GM18873 (cell line): ENCODE measurements at regions not wholly inside any gene's neighbourhood (a gene's known extent, or its start where the extent isn't known, plus 50 kb on each side); places are given as distances from the start of the nearest gene placed in this dataset.
"Not testable (repeated sequence)": the region's sequence is repeated elsewhere in the genome, so short reads cannot be mapped to it uniquely, and the experiment has no call there.

ENCODE experiments used
- ATAC-seq: cut with Tn5 transposase; IDR thresholded peaks from one replicate; pipeline ENCODE4 v1.9.1; 2021; ENCODE audit warnings: mild to moderate bottlenecking, moderate library complexity, moderate number of reproducible peaks; ENCODE audit not compliant: unreplicated experiment, low FRiP score

GRCh38 chr12:24530689-24531088 lies 418.2 kb downstream of the BCAT1 start:
- ATAC-seq: no peak

GRCh38 chr12:24527102-24527501 lies 421.8 kb downstream of the BCAT1 start:
- ATAC-seq: no peak

- no peak for ATAC-seq
Measured at GRCh38 chr12:24522736-24523135, 426.2 kb downstream of the BCAT1 start.

GRCh38 chr12:24519759-24520158 lies 429.1 kb downstream of the BCAT1 start:
- ATAC-seq: no peak

GRCh38 chr12:24517000-24517399 lies 431.9 kb downstream of the BCAT1 start:
- no peak for ATAC-seq

DNA sequence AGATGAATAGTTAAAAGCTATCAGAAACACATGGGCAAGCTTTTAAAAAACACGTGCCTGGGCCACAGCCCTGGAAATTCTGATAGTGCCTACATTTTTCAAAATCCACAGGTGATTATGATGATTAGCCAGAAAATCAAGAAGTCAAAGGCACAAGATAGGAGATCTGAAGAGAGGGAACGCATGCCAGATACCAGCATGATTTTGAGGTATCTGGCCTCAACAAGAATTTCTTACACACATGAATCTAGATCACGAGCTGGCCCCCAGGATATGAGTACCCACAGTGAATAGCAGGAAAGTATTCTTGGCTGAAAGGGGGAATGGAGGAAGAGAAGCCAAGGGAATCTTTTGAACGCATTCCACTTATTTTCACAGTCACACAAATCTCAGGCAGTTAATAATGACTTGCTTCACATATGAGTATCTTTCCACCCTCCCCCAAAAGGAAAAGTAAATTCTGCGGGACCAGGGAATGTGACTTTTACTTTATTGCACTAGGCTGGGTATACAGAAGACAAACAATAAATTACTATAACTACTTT lies 438.2 kb downstream of the BCAT1 start:
- ATAC-seq: no peak

DNA sequence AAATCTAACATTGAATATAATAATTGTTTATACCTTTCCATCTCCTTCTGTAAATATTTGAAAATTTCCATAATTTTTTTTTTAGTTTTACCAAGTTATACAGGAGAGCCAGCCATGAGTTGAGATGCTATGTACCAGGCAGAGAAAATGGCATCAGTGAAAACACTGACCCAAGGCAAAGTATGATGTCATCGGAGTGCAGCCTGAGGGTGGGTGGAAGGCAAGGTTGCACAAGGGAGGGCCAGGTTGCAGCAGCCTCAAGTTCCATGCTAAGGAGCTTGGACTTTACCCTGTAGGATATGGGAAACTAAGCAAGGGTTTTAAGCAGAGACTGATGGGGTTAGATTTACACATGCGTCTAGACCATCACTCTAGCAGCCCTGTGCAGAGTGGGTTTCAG lies 441.1 kb downstream of the BCAT1 start:
- no peak for ATAC-seq

DNA sequence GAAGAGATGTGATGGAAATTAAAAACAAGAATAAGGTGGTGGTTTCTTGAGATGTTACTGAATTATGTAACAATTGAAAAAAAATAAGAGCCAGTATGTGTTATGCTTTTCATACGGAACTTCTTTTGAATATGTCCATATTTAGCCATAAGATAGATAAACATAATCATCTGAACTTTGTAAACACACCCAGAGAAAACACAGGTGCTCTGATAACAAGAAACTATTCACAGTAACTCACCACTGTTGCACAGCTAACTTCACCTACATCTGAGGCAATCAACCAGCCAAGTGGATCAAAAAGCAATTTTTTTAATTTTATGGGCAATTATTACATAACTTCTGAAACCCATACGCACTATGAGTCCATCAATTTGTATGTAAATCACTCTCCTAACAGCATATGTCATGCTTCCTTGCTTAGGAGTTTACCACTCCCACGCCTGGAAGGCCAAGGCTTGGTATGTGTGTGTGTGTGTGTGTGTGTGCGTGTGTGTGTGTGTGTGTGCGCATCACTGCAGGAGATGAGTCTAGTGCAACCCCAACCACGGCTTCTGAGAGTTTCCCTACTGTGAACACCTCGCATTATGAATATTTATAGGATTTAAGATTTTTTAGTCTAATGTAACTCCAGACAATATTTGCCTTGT lies 443.4 kb downstream of the BCAT1 start:
- no peak for ATAC-seq

DNA sequence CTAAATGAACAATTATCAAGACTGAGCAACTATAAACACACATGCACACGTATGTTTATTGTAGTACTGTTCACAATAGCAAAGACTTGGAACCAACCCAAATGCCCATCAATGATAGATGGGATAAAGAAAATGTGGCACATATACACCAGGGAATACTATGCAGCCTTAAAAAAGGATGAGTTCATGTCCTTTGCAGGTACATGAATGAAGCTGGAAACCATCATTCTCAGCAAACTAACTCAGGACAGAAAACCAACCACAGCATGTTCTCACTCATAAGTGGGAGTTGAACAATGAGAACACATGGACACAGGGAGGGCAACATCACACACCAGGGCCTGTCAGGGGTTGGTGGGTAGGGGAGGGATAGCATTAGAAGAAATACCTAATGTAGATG lies 445.4 kb downstream of the BCAT1 start:
- not testable (repeated sequence) for ATAC-seq

DNA sequence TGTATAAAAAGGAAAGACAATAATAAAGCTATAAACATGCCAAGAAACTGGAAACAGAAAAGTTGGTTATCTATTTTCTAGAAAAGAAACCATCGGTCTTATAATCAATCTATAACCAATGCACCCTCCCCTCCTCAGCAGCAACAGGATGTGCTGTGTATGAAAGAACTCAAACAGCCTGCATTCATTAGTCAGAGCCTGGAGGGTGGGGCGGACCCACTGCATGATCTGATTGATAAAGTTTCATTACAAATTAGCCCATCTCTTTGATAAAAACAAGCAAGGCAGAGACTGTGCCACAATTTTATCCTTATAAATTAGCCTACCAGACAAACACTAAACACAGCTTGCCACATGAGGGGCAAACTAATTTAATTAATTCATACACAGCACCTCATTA lies 448.1 kb downstream of the BCAT1 start:
- no peak for ATAC-seq

GRCh38 chr12:24500421-24500820 lies 448.5 kb downstream of the BCAT1 start:
- no peak for ATAC-seq

DNA sequence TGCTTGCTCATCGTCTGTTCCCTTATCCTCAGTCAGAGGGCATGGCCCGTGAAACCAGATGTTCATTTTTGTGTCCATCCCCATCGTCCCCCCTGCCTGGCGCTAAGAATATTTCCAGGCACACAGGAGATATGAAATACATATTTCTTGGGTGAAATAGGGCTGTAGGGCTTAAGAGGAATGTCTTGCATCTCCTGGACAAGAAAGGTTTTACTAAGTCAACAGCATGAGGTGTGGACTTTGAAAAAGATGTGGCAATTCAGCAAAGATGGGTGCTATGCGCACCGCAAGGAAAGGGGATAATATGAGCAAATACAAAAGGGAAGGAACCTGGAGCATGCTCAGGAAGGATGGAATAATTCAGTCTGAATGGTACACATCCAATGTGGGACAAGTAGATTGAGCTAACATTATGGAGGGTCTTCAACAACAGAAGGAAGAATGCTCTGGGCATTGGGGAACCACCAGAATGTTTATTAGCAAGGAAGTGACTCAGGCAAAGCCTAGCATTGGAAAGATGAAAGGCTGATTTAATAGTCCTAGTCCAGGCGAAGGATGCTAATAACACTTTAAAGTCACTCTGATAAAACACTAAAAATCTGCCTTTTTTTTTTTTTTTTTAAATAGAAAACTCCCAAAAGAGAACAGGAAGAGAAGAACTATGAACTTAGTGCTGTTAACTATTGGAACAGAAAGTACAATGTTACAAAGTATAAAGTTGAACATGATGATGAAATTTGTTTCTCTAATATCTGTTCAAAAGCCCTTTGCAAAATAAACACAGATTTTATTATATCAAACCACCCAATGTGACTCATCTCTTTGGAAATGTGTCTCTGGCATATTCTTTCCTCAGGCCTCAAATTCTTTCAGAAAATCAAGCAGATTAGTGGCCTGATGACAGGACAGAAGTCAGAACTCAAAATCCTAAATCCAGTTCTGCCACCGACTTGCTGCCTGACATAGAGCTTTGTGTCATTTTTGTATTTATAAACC lies 449.5 kb downstream of the BCAT1 start:
- no peak for ATAC-seq

DNA sequence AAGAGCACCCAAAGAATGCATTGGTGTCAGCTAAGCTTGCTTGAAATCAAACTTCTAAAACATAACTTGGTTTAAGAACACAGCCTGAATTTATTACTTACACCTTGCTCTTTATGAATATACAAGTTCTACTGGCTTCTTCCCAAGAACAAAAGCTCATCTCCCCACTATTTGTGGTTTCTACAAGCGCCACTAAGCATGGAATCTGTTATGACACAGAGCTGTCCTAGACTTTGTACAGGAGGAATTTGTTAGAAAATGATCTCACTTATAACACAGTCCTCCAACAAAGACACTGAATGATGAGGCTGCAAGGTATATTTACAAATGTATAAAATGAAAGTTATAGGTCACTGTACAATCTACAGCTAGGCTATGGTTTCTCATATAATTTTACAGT lies 452.1 kb downstream of the BCAT1 start:
- ATAC-seq: no peak

GRCh38 chr12:24494401-24494800 lies 454.5 kb downstream of the BCAT1 start:
- no peak for ATAC-seq

- no peak for ATAC-seq
Measured at GRCh38 chr12:24491968-24492367, 456.9 kb downstream of the BCAT1 start.

GRCh38 chr12:24489939-24490338 lies 459.0 kb downstream of the BCAT1 start:
- ATAC-seq: no peak

- ATAC-seq: no peak
Measured at GRCh38 chr12:24488906-24489619, 459.8 kb downstream of the BCAT1 start.

GRCh38 chr12:24488091-24488596 lies 460.8 kb downstream of the BCAT1 start:
- no peak for ATAC-seq

DNA sequence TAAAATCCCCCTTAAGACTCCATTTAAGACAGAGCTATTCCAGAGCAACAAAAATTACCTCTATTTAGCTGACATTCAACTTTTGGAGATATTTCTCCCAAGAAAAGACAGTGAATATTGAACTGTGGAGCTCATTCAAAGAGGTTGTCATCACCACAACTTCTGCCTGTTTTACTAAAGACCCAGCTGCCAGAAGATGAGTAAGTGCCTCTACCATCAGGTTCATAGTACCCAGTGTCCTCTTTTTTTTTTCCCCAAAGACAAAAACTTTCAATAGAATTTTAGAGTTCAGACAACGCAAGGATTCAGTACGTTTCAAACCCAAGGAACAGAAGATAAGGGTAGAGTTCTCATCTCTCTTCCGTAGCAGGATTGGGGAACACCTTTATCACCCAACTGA lies 461.3 kb downstream of the BCAT1 start:
- ATAC-seq: no peak

DNA sequence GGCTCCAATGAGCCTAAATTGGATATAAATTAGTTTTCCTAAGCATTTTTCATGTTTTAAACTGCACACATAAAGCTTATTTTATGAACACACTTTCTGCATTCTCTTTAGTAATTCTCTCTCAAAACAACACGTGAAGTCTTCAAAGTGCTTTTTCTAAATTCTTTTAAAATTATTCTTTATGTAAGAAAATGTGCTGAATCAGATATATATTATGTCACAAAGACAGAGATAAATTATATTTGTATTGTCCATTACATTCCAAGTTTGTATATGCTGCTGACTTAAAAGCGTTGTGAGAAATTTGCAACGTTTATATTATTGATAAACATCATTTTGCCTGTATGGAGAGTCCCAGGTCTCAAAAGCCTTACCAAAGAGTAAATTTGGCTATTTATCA lies 465.2 kb downstream of the BCAT1 start:
- ATAC-seq: no peak
